SK-N-SH treated with all-trans-retinoic acid at 6 μM for 48 hours (cell line): ENCODE measurements at regions not wholly inside any gene's neighbourhood (a gene's known extent, or its start where the extent isn't known, plus 50 kb on each side); places are given as distances from the start of the nearest gene placed in this dataset.

Experiments
- ATAC-seq: fragments of 200-7000 bp; cut with Tn5 transposase; 3 replicates; pipeline ENCODE4 v1.9.1; 2020; ENCODE audit warnings: mild to moderate bottlenecking, moderate library complexity
- BACH2 ChIP-seq: fragments of 250-450 bp; sonication (Bioruptor Pico); IDR thresholded peaks from 2 replicates; pipeline ENCODE4 v1.9.0; 2021; ENCODE audit warnings: mild to moderate bottlenecking, borderline replicate concordance
- CREB5 ChIP-seq: fragments of 250-450 bp; sonication (Bioruptor Pico); IDR thresholded peaks from 2 replicates; pipeline ENCODE4 v1.5.1; 2020; ENCODE audit warnings: low read depth, mild to moderate bottlenecking, moderate library complexity
- CSDC2 ChIP-seq: fragments of 250-450 bp; sonication (Bioruptor Pico); IDR thresholded peaks from 2 replicates; pipeline ENCODE4 v1.5.0; 2020; ENCODE audit warnings: mild to moderate bottlenecking, moderate library complexity
- CSRNP3 ChIP-seq: fragments of 250-450 bp; sonication (Bioruptor Pico); IDR thresholded peaks from 2 replicates; pipeline ENCODE4 v1.5.1; 2021; ENCODE audit warnings: mild to moderate bottlenecking, moderate library complexity
- ESRRG ChIP-seq: fragments of 250-450 bp; sonication (Bioruptor Pico); IDR thresholded peaks from 2 replicates; pipeline ENCODE4 v1.6.1; 2021; ENCODE audit warnings: mild to moderate bottlenecking
- GLIS3 ChIP-seq: fragments of 250-450 bp; sonication (Bioruptor Pico); IDR thresholded peaks from 2 replicates; pipeline ENCODE4 v1.5.0; 2020; ENCODE audit warnings: mild to moderate bottlenecking, moderate library complexity
- ISL1 ChIP-seq: fragments of 250-450 bp; sonication (Bioruptor Pico); IDR thresholded peaks from 2 replicates; pipeline ENCODE4 v2.1.2; 2022; ENCODE audit warnings: mild to moderate bottlenecking, moderate library complexity
- OSR1 ChIP-seq: fragments of 250-450 bp; sonication (Bioruptor Pico); IDR thresholded peaks from 2 replicates; pipeline ENCODE4 v1.8.0; 2022; ENCODE audit warnings: moderate library complexity, mild to moderate bottlenecking, inconsistent platforms
- PATZ1 ChIP-seq: fragments of 250-450 bp; sonication (Bioruptor Pico); IDR thresholded peaks from 2 replicates; pipeline ENCODE4 v1.8.0; 2020; ENCODE audit warnings: mild to moderate bottlenecking, moderate library complexity, borderline replicate concordance
- POU6F1 ChIP-seq: fragments of 250-450 bp; sonication (Bioruptor Pico); IDR thresholded peaks from 2 replicates; pipeline ENCODE4 v1.8.0; 2021; ENCODE audit warnings: low read depth, mild to moderate bottlenecking, moderate library complexity, borderline replicate concordance
- PPARA ChIP-seq: fragments of 250-450 bp; sonication (Bioruptor Pico); IDR thresholded peaks from 2 replicates; pipeline ENCODE4 v1.5.0; 2020; ENCODE audit warnings: mild to moderate bottlenecking, borderline replicate concordance
- SNAI2 ChIP-seq: fragments of 250-450 bp; sonication (Bioruptor Pico); IDR thresholded peaks from 2 replicates; pipeline ENCODE4 v1.5.0; 2020; ENCODE audit warnings: mild to moderate bottlenecking, moderate library complexity
- TCF4 ChIP-seq: fragments of 250-450 bp; sonication (Bioruptor Pico); IDR thresholded peaks from 2 replicates; pipeline ENCODE4 v1.8.0; 2021; ENCODE audit warnings: mild to moderate bottlenecking, moderate library complexity, borderline replicate concordance
- TOX ChIP-seq: fragments of 250-450 bp; sonication (Bioruptor Pico); IDR thresholded peaks from 2 replicates; pipeline ENCODE4 v1.8.0; 2021; ENCODE audit warnings: mild to moderate bottlenecking, moderate library complexity, borderline replicate concordance
- TSHZ2 ChIP-seq: fragments of 250-450 bp; sonication (Bioruptor Pico); IDR thresholded peaks from 2 replicates; pipeline ENCODE4 v1.5.0; 2020; ENCODE audit warnings: mild to moderate bottlenecking, moderate library complexity
- ZC3H10 ChIP-seq: fragments of 250-450 bp; sonication (Bioruptor Pico); IDR thresholded peaks from 2 replicates; pipeline ENCODE4 v1.5.1; 2021; ENCODE audit warnings: mild to moderate bottlenecking, moderate library complexity
- ZFP3 ChIP-seq: fragments of 250-450 bp; sonication (Bioruptor Pico); IDR thresholded peaks from 2 replicates; pipeline ENCODE4 v1.5.0; 2020; ENCODE audit warnings: mild to moderate bottlenecking, moderate library complexity
- ZFP30 ChIP-seq: fragments of 450-650 bp; formaldehyde crosslinking; IDR thresholded peaks from 2 replicates; pipeline ENCODE4 v1.5.0; 2022; ENCODE audit warnings: mild to moderate bottlenecking, moderate library complexity
- ZNF565 ChIP-seq: fragments of 450-650 bp; formaldehyde crosslinking; conservative IDR thresholded peaks from 2 replicates; pipeline ENCODE4 v1.5.0; 2020; ENCODE audit warnings: low read depth, mild to moderate bottlenecking, moderate library complexity
- ZNF70 ChIP-seq: fragments of 450-650 bp; formaldehyde crosslinking; IDR thresholded peaks from 2 replicates; pipeline ENCODE4 v1.5.0; 2020; ENCODE audit warnings: mild to moderate bottlenecking, moderate library complexity
- ZNF8 ChIP-seq: fragments of 450-650 bp; formaldehyde crosslinking; IDR thresholded peaks from 2 replicates; pipeline ENCODE4 v1.5.0; 2020; ENCODE audit warnings: mild to moderate bottlenecking, moderate library complexity

- ATAC-seq: no peak
- TF ChIP-seq CREB5 (CRISPR knock-in tag) (no peak), ZC3H10 (CRISPR knock-in tag) (no peak)
Observed at GRCh38 chr12:97616946-97617345, 154.3 kb downstream of the RMST start.

GRCh38 chr12:97628962-97629361, 166.4 kb downstream of the RMST start:
- no peak for TF ChIP-seq TCF4 (CRISPR knock-in tag)
- TF ChIP-seq BACH2 (CRISPR knock-in tag): no peak
- TF ChIP-seq CREB5 (CRISPR knock-in tag): no peak
- no peak for TF ChIP-seq POU6F1
- no peak for TF ChIP-seq TOX (CRISPR knock-in tag)
- no peak for TF ChIP-seq PPARA (CRISPR knock-in tag)
- TF ChIP-seq PATZ1 (CRISPR knock-in tag): no peak
- no peak for TF ChIP-seq CSDC2 (CRISPR knock-in tag)
- TF ChIP-seq SNAI2: no peak
- TF ChIP-seq ZFP30 (CRISPR knock-in tag): no peak
- ATAC-seq: no peak

- no peak for TF ChIP-seq TCF4 (CRISPR knock-in tag)
- no peak for TF ChIP-seq SNAI2
- no peak for TF ChIP-seq ZNF8 (CRISPR knock-in tag)
- TF ChIP-seq ZNF70: no peak
- TF ChIP-seq POU6F1: no peak
- TF ChIP-seq PATZ1 (CRISPR knock-in tag): no peak
- no peak for TF ChIP-seq CREB5 (CRISPR knock-in tag)
- TF ChIP-seq ZC3H10 (CRISPR knock-in tag): no peak
- TF ChIP-seq GLIS3 (CRISPR knock-in tag): no peak
- no peak for TF ChIP-seq TSHZ2
- no peak for TF ChIP-seq ZNF565 (CRISPR knock-in tag)
- TF ChIP-seq ISL1 (CRISPR knock-in tag): no peak
- TF ChIP-seq ESRRG (CRISPR knock-in tag): no peak
- TF ChIP-seq OSR1 (CRISPR knock-in tag): no peak
- TF ChIP-seq PPARA (CRISPR knock-in tag): no peak
- no peak for TF ChIP-seq BACH2 (CRISPR knock-in tag)
- TF ChIP-seq CSRNP3 (CRISPR knock-in tag): no peak
- no peak for TF ChIP-seq ZFP30 (CRISPR knock-in tag)
- TF ChIP-seq ZFP3 (CRISPR knock-in tag): no peak
- no peak for ATAC-seq
Observed at GRCh38 chr12:97629382-97629781, 166.8 kb downstream of the RMST start.
